Duodenal mucosa (tissue), 2 donors: ENCODE measurements at regions not wholly inside any gene's neighbourhood (a gene's known extent, or its start where the extent isn't known, plus 50 kb on each side); places are given as distances from the start of the nearest gene placed in this dataset.

Experiments
- H3K27ac ChIP-seq: one replicate; pipeline ENCODE4 v1.7.0; 2013; ENCODE audit warnings: low read depth, low read length
- H3K27me3 ChIP-seq, 2 donors: one replicate each; pipeline ENCODE4 v1.7.0; 2013; ENCODE audit warnings: low read length in 2 of 2, control low read depth in 1 of 2; ENCODE audit not compliant: insufficient read depth in 2 of 2, control insufficient read depth in 1 of 2
- H3K36me3 ChIP-seq, 2 donors: one replicate each; pipeline ENCODE4 v1.7.0; 2013; ENCODE audit warnings: low read length in 2 of 2, control low read depth in 1 of 2; ENCODE audit not compliant: insufficient read depth in 2 of 2, control insufficient read depth in 1 of 2
- H3K4me1 ChIP-seq, 2 donors: one replicate each; pipeline ENCODE4 v1.7.0; 2013; ENCODE audit warnings: low read length in 2 of 2, control low read depth in 1 of 2; ENCODE audit not compliant: insufficient read depth in 2 of 2, control insufficient read depth in 1 of 2
- H3K4me3 ChIP-seq, 2 donors: one replicate each; pipeline ENCODE4 v1.7.0; 2013; ENCODE audit warnings: low read length in 2 of 2, low read depth in 1 of 2
- H3K9ac ChIP-seq, 2 donors: one replicate each; pipeline ENCODE4 v1.7.0; 2013; ENCODE audit warnings: low read length in 2 of 2, low read depth in 1 of 2
- H3K9me3 ChIP-seq, 2 donors: one replicate each; pipeline ENCODE4 v1.7.0; 2013; ENCODE audit warnings: low read length in 2 of 2, control low read depth in 1 of 2; ENCODE audit not compliant: control insufficient read depth in 1 of 2

DNA sequence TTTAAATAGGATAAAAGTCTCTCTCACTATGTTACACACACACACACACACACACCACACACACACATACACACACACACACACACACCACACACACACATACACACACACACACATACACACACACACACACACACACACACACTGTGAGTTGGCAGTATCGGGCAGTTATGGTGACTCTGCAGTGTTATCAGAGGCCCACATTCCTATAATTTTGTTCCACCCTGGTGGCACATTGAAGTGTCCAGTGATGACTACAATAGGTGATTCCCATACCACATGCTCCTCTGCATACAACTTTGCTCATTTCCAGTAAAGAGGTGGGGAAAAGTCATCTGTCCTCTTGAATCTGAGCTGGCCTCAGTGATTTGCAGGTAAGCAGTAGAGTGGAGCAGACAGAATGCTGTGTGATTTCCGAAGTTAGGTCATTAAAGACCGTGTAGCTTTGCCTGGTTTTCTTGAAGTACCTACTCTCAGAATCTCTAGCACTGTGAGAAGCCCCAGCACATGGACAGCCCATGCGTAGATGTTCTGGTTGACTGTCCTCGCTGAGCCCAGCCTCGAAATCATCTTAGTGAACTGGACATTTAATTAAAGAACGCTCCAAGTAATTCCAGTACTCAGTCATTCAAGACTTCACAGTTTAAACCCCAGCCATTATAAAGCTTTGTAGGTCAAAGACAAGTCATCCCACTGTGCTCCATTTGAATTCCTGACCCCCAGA lies 836.6 kb upstream of the SOX9 start:
- no peak overlapping the region for H3K4me3 ChIP-seq
- H3K4me1 ChIP-seq: no peaks in the 10 kb centered on the region
- H3K9ac ChIP-seq: no peak overlapping the region
- no peak overlapping the region for H3K27ac ChIP-seq
- H3K27me3 ChIP-seq: no peaks in the 10 kb centered on the region
- H3K9me3 ChIP-seq: no peaks in the 10 kb centered on the region
- no peaks in the 10 kb centered on the region for H3K36me3 ChIP-seq

- no peak overlapping the region for H3K4me3 ChIP-seq
Measured at GRCh38 chr17:71286625-71287024, 834.2 kb upstream of the SOX9 start.

GRCh38 chr17:71287071-71287823 lies 833.6 kb upstream of the SOX9 start:
- H3K4me1 ChIP-seq: no peaks in the 10 kb centered on the region
- no peak overlapping the region for H3K4me3 ChIP-seq
- H3K9me3 ChIP-seq: no peaks in the 10 kb centered on the region
- no peaks in the 10 kb centered on the region for H3K36me3 ChIP-seq
- H3K9ac ChIP-seq: no peak overlapping the region
- H3K27ac ChIP-seq: no peak overlapping the region
- H3K27me3 ChIP-seq: no peaks in the 10 kb centered on the region

More at GRCh38 chr17:71286625-71287024, 834.2 kb upstream of the SOX9 start:
- H3K36me3 ChIP-seq: no peaks in the 10 kb centered on the region
- no peaks in the 10 kb centered on the region for H3K27me3 ChIP-seq
- no peak overlapping the region for H3K27ac ChIP-seq
- no peaks in the 10 kb centered on the region for H3K9me3 ChIP-seq
- H3K9ac ChIP-seq: no peak overlapping the region
- H3K4me1 ChIP-seq: no peaks in the 10 kb centered on the region

DNA sequence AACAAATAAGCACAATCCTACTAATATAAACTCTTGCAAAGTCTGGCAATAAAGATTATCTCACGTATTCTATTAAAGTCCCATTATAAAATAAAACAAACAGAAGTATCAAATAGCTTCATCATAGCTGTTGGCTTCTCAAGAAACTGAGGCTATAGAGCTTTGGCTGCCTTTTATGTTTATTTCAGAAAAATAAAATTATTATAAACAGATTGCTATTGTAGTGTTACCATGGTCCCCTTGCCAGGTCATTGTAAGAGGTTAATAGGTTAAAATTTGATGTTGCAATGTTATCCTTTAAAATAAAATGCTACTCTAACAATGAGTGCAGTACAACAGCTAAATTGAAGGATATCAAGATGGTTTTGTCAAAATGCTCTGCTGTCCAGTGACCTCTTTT lies 828.8 kb upstream of the SOX9 start:
- no peaks in the 10 kb centered on the region for H3K27me3 ChIP-seq
- H3K4me3 ChIP-seq: no peak overlapping the region
- no peak overlapping the region for H3K27ac ChIP-seq
- no peaks in the 10 kb centered on the region for H3K9me3 ChIP-seq
- H3K4me1 ChIP-seq: no peaks in the 10 kb centered on the region
- no peaks in the 10 kb centered on the region for H3K36me3 ChIP-seq
- H3K9ac ChIP-seq: no peak overlapping the region

DNA sequence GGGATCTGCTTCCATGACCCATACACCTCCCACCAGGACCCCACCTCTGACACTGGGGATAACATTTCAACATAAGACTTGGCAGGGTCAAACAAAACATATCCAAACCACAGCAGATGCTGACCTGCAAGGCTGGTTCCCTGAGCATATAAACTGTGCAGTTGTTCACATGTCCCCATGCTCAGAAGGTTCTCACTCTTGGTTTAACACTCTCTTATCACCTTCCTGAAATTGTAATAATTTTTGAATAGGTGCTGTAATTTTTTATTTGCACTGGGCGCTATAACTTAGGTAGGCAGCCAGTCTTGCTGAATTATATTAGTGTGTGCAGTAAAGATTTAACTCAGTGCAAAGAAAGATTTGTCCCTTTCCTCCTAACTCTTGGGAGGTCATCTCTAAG lies 824.8 kb upstream of the SOX9 start:
- Histone ChIP-seq H3K36me3 (no peaks in the 10 kb centered on the region), H3K9ac (no peak overlapping the region), H3K27me3 (no peaks in the 10 kb centered on the region), H3K4me1 (no peaks in the 10 kb centered on the region), H3K4me3 (no peak overlapping the region), H3K27ac (no peak overlapping the region), H3K9me3 (no peaks in the 10 kb centered on the region)

DNA sequence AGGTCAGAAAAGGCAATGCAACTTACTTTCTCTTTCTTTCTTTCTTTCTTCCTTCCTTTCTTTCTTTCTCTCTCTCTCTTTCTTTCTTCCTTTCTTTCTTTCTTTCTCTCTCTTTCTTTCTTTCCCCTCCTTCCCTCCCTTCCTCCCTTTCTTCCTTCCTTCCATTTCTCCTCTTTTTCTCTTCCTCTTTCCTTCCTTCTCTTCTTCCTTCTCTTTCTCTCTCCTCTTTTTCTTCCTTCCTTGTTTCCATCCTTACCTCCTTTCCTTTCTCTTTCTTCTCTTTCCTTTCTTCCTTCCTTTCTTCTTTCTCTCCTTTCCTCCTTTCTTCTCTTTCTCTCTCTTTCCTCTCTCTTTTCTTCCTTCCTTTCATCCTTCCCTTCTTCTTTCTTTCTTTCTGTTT lies 819.8 kb upstream of the SOX9 start:
- H3K27me3 ChIP-seq: no peaks in the 10 kb centered on the region
- no peak overlapping the region for H3K4me3 ChIP-seq
- H3K9ac ChIP-seq: no peak overlapping the region
- no peak overlapping the region for H3K27ac ChIP-seq
- H3K36me3 ChIP-seq: no peaks in the 10 kb centered on the region
- H3K9me3 ChIP-seq: peaks cover 0 to 6% of the 10 kb centered on the region in 2 donors
- H3K4me1 ChIP-seq: no peaks in the 10 kb centered on the region

GRCh38 chr17:71302721-71303549 lies 817.9 kb upstream of the SOX9 start:
- H3K9me3 ChIP-seq: peaks cover 0 to 6% of the 10 kb centered on the region in 2 donors
- no peaks in the 10 kb centered on the region for H3K4me1 ChIP-seq
- no peak overlapping the region for H3K4me3 ChIP-seq
- no peak overlapping the region for H3K9ac ChIP-seq
- H3K27ac ChIP-seq: no peak overlapping the region
- no peaks in the 10 kb centered on the region for H3K36me3 ChIP-seq
- no peaks in the 10 kb centered on the region for H3K27me3 ChIP-seq

- H3K9ac ChIP-seq: no peak overlapping the region
- no peak overlapping the region for H3K27ac ChIP-seq
- no peaks in the 10 kb centered on the region for H3K27me3 ChIP-seq
- no peak overlapping the region for H3K4me3 ChIP-seq
- H3K4me1 ChIP-seq: no peaks in the 10 kb centered on the region
- H3K36me3 ChIP-seq: no peaks in the 10 kb centered on the region
- peaks cover 0 to 6% of the 10 kb centered on the region in 2 donors for H3K9me3 ChIP-seq
Measured at GRCh38 chr17:71304498-71305158, 816.2 kb upstream of the SOX9 start.

DNA sequence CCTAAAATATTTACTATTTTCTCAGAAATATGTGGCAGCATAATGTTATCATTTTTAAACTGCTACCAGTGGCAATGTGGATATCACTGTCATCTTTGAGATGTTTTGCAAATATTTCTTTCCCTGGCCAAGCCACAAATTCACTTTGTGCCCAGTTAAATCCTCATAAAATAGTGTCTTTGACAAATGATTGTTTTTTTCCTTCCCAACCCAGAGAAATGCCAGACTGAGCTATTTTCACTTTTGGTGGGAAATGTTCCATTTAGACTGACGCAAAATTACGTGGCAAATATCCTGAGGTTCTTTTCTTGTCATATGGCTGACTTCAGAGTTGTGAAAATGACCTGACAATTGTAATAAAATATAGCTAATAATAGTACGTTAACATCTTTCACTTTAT lies 807.0 kb upstream of the SOX9 start:
- Histone ChIP-seq H3K27me3 (no peaks in the 10 kb centered on the region), H3K36me3 (no peaks in the 10 kb centered on the region), H3K9ac (no peak overlapping the region), H3K27ac (no peak overlapping the region), H3K9me3 (no peaks in the 10 kb centered on the region), H3K4me1 (no peaks in the 10 kb centered on the region), H3K4me3 (no peak overlapping the region)
